ENCODE measurements at regions not wholly inside any gene's neighbourhood (a gene's known extent, or its start where the extent isn't known, plus 50 kb on each side); places are given as distances from the start of the nearest gene placed in this dataset.

GRCh38 chr21:35164380-35164779 is 115.3 kb upstream of the RUNX1 start:
- no peaks in the 10 kb centered on the region for H3K36me3 ChIP-seq (replicated peaks in 1 of 2; ENCODE audit: control insufficient read depth in 1 of 2, insufficient read depth in 2 of 2, low read length in 2 of 2)
- H3K79me2 ChIP-seq (ENCODE audit: insufficient read depth, low read length), result no peaks in the 10 kb centered on the region
- no peak overlapping the region for H2AFZ ChIP-seq (ENCODE audit: insufficient read depth, low read depth, low read length, poor library complexity, severe bottlenecking)
- peaks cover 3 to 14% (median 7%) of the 10 kb centered on the region in 7 donors for H3K9me3 Mint-ChIP-seq
- H3K4me3 ChIP-seq (replicated peaks in 1 of 3; ENCODE audit: low read depth in 2 of 3, low read length in 3 of 3), result no peak overlapping the region
- peaks cover 0 to 5% (median 3%) of the 10 kb centered on the region in 3 donors for H3K27me3 Mint-ChIP-seq (ENCODE audit: low read depth in 3 of 3)
- no peak overlapping the region for H3K4me3 Mint-ChIP-seq
- DNase-seq, result no peak
- H4K20me1 ChIP-seq (ENCODE audit: insufficient read depth, low read length), result no peaks in the 10 kb centered on the region
- 100% methylated on average over 1 of the region's 4 CpGs for WGBS (ENCODE audit: insufficient coverage)
- H3K4me1 ChIP-seq (ENCODE audit: control insufficient read depth in 1 of 2, insufficient read depth in 2 of 2, low read length in 2 of 2), result no peaks in the 10 kb centered on the region
- no peak overlapping the region for H3K9ac ChIP-seq (ENCODE audit: insufficient read depth, low read length, poor library complexity, severe bottlenecking)
- H3K27me3 ChIP-seq (ENCODE audit: control insufficient read depth in 2 of 2, insufficient read depth in 2 of 2, low read length in 2 of 2), result no peaks in the 10 kb centered on the region
- no peak overlapping the region for H3K4me2 ChIP-seq (replicated peaks; ENCODE audit: extremely low read depth, low read length, poor library complexity, severe bottlenecking)
- no peak for TF ChIP-seq CTCF (IDR thresholded peaks at IDR 0.05)
- intact Hi-C loops (cut with micrococcal nuclease), result no loop called here
- H3K27ac Mint-ChIP-seq, result no peak overlapping the region
- H3K4me1 Mint-ChIP-seq, result no peaks in the 10 kb centered on the region
- H3K36me3 Mint-ChIP-seq, result no peaks in the 10 kb centered on the region
- no peaks in the 10 kb centered on the region for H3K9me3 ChIP-seq (replicated peaks in 1 of 2; ENCODE audit: control insufficient read depth in 1 of 2, insufficient read depth in 1 of 2, low read length in 2 of 2)
- no peak overlapping the region for H3K27ac ChIP-seq (ENCODE audit: low read depth in 1 of 2, low read length in 2 of 2)

GRCh38 chr21:35163411-35163810 is 114.3 kb upstream of the RUNX1 start:
- Histone ChIP-seq H3K27ac (ENCODE audit: low read depth in 1 of 2, low read length in 2 of 2) (no peak overlapping the region), H2AFZ (ENCODE audit: insufficient read depth, low read depth, low read length, poor library complexity, severe bottlenecking) (no peak overlapping the region), H3K79me2 (ENCODE audit: insufficient read depth, low read length) (no peaks in the 10 kb centered on the region), H3K9me3 (replicated peaks in 1 of 2; ENCODE audit: control insufficient read depth in 1 of 2, insufficient read depth in 1 of 2, low read length in 2 of 2) (no peaks in the 10 kb centered on the region), H3K9ac (ENCODE audit: insufficient read depth, low read length, poor library complexity, severe bottlenecking) (no peak overlapping the region), H3K27me3 (ENCODE audit: control insufficient read depth in 2 of 2, insufficient read depth in 2 of 2, low read length in 2 of 2) (no peaks in the 10 kb centered on the region), H4K20me1 (ENCODE audit: insufficient read depth, low read length) (no peaks in the 10 kb centered on the region), H3K4me2 (replicated peaks; ENCODE audit: extremely low read depth, low read length, poor library complexity, severe bottlenecking) (no peak overlapping the region), H3K36me3 (replicated peaks in 1 of 2; ENCODE audit: control insufficient read depth in 1 of 2, insufficient read depth in 2 of 2, low read length in 2 of 2) (no peaks in the 10 kb centered on the region), H3K4me1 (ENCODE audit: control insufficient read depth in 1 of 2, insufficient read depth in 2 of 2, low read length in 2 of 2) (no peaks in the 10 kb centered on the region), H3K4me3 (replicated peaks in 1 of 3; ENCODE audit: low read depth in 2 of 3, low read length in 3 of 3) (no peak overlapping the region)
- WGBS (ENCODE audit: insufficient coverage), result no CpG with 5 or more reads among the region's 3 CpGs
- TF ChIP-seq CTCF (IDR thresholded peaks at IDR 0.05), result no peak
- Mint-ChIP-seq H3K36me3 (no peaks in the 10 kb centered on the region), H3K4me3 (no peak overlapping the region), H3K27ac (no peak overlapping the region), H3K9me3 (peaks cover 3 to 14% (median 8%) of the 10 kb centered on the region in 7 donors), H3K27me3 (ENCODE audit: low read depth in 3 of 3) (peaks cover 0 to 5% (median 3%) of the 10 kb centered on the region in 3 donors), H3K4me1 (no peaks in the 10 kb centered on the region)
- intact Hi-C loops (cut with micrococcal nuclease), result no loop called here
- no peak for DNase-seq

All from CD14-positive monocyte (primary cell).